ENCODE measurements at regions not wholly inside any gene's neighbourhood (a gene's known extent, or its start where the extent isn't known, plus 50 kb on each side); places are given as distances from the start of the nearest gene placed in this dataset.
A peak's percentile ranks its signal among the peaks of the same experiment; 100 is the strongest.

GRCh38 chr10:128854963-128855362, 612.1 kb upstream of the MGMT start:
- no peak overlapping the region for H3K4me3 ChIP-seq (ENCODE audit: low read depth, low read length)
- no peak for TF ChIP-seq CTCF (conservative IDR thresholded peaks at IDR 0.05; ENCODE audit: low read depth, low read length)
- DNase-seq (ENCODE audit: low read depth) = peak; percentile 36

- no peak for TF ChIP-seq CTCF (conservative IDR thresholded peaks at IDR 0.05; ENCODE audit: low read depth, low read length)
- DNase-seq (ENCODE audit: low read depth) = no peak
These were observed 611.2 kb upstream of the MGMT start for GRCh38 chr10:128855618-128856428.

DNA sequence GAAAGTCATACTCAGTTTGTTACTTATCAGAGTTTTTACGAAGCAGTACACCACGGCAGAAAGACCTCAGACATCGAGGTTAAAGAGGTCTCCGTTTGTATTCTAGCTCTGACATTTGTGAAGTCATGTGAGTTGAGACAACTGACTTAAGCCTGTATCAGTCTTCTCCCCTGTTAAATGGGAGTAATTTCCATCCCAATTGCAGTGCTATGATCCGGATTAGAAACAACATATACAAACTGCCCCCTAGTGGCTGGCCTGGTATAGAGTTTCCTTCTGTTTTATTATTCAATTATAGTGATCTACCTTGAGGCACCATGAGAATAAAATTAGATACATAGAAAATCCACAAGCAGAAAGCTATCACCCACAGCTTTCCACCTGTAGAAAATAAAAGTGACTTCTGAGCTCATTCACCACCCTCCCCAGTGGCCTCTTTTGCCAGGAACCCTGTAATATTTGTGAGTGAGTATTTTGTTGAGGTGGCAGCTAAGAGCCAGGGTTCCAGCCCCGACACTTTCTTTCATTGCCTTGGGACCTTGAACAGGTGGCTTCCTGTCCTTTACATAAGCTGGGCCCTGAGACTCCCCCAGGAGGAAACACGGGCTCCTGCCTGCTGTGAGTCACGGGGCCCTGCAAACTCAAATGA, 607.2 kb upstream of the MGMT start:
- DNase-seq (ENCODE audit: low read depth) = no peak
- TF ChIP-seq CTCF (conservative IDR thresholded peaks at IDR 0.05; ENCODE audit: low read depth, low read length) = peak; percentile 72

More at GRCh38 chr10:128855618-128856428, 611.2 kb upstream of the MGMT start:
- no peak overlapping the region for H3K4me3 ChIP-seq (ENCODE audit: low read depth, low read length)

DNA sequence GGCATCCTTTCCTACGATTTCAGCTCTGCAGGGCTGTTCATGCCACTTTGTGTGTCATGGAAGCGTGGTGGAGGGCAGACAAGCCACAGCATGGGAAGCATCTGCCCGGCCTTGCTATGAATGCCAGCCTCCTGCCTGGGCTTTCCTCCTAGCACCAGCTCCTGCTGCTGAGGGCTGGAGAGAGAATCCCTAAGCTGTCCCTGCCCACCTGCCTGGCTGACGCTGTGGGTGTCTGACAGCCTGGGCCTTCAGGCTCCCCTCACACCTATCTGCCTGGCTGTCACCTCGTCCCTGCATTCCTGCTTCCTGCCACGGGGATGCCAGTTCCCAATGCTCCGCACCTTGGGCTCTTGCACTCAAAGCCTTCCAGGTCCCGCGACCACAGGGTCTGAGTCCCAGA, 606.5 kb upstream of the MGMT start:
- H3K4me3 ChIP-seq (ENCODE audit: low read depth, low read length) = no peak overlapping the region
- no peak for TF ChIP-seq CTCF (conservative IDR thresholded peaks at IDR 0.05; ENCODE audit: low read depth, low read length)
- no peak for DNase-seq (ENCODE audit: low read depth)

More for the DNA sequence above, 607.2 kb upstream of the MGMT start:
- H3K4me3 ChIP-seq (ENCODE audit: low read depth, low read length) = no peak overlapping the region

DNA sequence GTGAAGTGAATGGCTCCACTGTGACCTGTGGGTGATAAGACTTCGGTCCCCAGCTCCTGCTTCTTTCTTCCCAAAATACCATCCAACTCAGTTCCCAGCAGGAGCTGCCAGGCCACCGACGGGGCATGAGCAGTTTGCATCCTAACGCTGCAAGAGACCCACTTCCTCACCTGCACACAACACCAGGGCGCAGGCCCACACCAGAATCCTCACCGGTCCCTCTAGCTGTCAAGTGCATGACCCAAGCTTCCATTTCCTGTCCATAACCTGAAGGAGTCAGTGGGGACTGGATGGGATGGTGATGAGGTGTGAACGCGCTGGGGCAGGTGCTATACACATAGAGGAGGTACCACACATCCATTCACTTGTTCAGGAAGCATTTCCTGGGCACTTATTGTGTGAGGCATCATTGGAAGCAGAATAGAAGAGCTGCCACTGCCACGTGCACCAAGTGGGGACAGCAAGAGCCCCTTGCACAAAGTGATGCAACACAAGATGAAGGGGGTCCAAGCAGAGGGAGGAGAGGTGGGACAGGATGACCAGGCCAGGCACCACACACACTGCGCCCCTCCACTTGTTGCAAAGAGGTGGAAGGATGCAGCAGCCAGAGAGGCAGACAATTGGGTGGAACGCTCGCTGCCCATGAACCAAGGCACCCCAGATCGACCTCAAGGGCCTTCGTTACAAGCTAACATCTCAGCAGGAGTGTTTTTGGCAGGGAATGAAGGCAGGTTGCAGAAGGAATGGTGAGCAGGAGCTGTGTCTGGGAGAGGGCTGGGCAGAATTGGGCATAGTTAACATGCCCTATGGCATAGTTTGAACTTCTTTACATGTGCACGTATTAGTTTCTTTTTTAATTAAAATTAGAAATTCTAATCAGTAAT, 605.8 kb upstream of the MGMT start:
- H3K4me3 ChIP-seq (ENCODE audit: low read depth, low read length) = no peak overlapping the region
- no peak for TF ChIP-seq CTCF (conservative IDR thresholded peaks at IDR 0.05; ENCODE audit: low read depth, low read length)
- DNase-seq (ENCODE audit: low read depth) = no peak

GRCh38 chr10:128863411-128863810, 603.6 kb upstream of the MGMT start:
- no peak for TF ChIP-seq CTCF (conservative IDR thresholded peaks at IDR 0.05; ENCODE audit: low read depth, low read length)
- no peak overlapping the region for H3K4me3 ChIP-seq (ENCODE audit: low read depth, low read length)
- DNase-seq (ENCODE audit: low read depth) = no peak
